GM12878 (cell line): ENCODE measurements at regions not wholly inside any gene's neighbourhood (a gene's known extent, or its start where the extent isn't known, plus 50 kb on each side); places are given as distances from the start of the nearest gene placed in this dataset.

Experiments
- FOXK2 ChIP-seq: fragments of 450-650 bp; IDR thresholded peaks from 2 replicates; pipeline ENCODE4 v1.6.1; 2017; ENCODE audit warnings: mild to moderate bottlenecking, moderate library complexity
- JUNB ChIP-seq: IDR thresholded peaks from 2 replicates; pipeline ENCODE4 v1.6.1; 2016; ENCODE audit warnings: antibody characterized with exemption, mild to moderate bottlenecking
- POLR2A ChIP-seq: IDR thresholded peaks from 2 replicates; pipeline ENCODE4 v1.6.1; 2011; ENCODE audit warnings: low read depth, mild to moderate bottlenecking, low read length
- RAD51 ChIP-seq: fragments of 450-650 bp; IDR thresholded peaks from 2 replicates; pipeline ENCODE4 v1.6.1; 2016; ENCODE audit warnings: moderate library complexity, mild to moderate bottlenecking, inconsistent platforms
- RFX5 ChIP-seq: IDR thresholded peaks from 2 replicates; pipeline ENCODE4 v1.6.1; 2011; ENCODE audit warnings: low read depth, low read length, improper control_type of control experiment
- TF ChIP-seq, protein P1 (sequence below): IDR thresholded peaks from 2 replicates; pipeline ENCODE4 v1.6.1; 2011; ENCODE audit warnings: low read depth, low read length, improper control_type of control experiment, borderline replicate concordance
- TF ChIP-seq, protein P2 (sequence below), 3 experiments: IDR thresholded peaks in 2 of 3; conservative IDR thresholded peaks in 1 of 3; 2 replicates each; pipeline ENCODE4 v1.5.1; 2011; ENCODE audit warnings: low read depth in 3 of 3, low read length in 3 of 3, mild to moderate bottlenecking in 3 of 3, control low read depth in 2 of 3, moderate library complexity in 2 of 3, inconsistent platforms in 1 of 3, mixed read lengths in 1 of 3; ENCODE audit not compliant: control insufficient read depth in 2 of 3, insufficient read depth in 1 of 3; ENCODE audit errors: extremely low read depth in 1 of 3
- TF ChIP-seq, protein P3 (sequence below): fragments of 450-650 bp; IDR thresholded peaks from 2 replicates; pipeline ENCODE4 v1.6.1; 2016; ENCODE audit warnings: mild to moderate bottlenecking
- TF ChIP-seq, protein P4 (sequence below): IDR thresholded peaks from 2 replicates; pipeline ENCODE4 v1.6.1; 2012; ENCODE audit warnings: low read depth, low read length, improper control_type of control experiment
- TF ChIP-seq, protein P5 (sequence below): fragments of 450-650 bp; IDR thresholded peaks from 2 replicates; pipeline ENCODE4 v1.6.1; 2017; ENCODE audit warnings: mild to moderate bottlenecking, moderate library complexity

DNA sequence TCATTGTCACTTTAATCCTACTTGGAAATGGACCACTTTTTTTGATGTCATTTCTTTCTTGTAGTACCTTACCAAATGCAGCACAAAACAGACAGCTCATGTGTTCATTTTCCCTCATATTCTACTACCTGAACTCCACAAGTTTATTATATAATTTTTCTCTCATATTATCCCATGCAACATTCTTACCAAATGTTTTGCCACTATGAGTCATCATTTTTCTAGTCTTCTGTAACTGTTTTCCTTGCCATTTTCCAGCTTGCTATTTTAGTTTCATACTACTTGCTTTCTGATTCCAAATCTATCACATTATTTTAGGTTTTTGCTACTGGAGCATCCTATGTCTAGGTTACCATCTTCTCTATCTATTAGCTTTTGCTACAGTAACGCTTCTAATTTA lies 332.7 kb downstream of the ZFHX3 start:
- TF ChIP-seq POLR2A (no peak), FOXK2 (no peak), RAD51 (no peak), RFX5 (no peak), JUNB (no peak)
- TF ChIP-seq, protein P1, sequence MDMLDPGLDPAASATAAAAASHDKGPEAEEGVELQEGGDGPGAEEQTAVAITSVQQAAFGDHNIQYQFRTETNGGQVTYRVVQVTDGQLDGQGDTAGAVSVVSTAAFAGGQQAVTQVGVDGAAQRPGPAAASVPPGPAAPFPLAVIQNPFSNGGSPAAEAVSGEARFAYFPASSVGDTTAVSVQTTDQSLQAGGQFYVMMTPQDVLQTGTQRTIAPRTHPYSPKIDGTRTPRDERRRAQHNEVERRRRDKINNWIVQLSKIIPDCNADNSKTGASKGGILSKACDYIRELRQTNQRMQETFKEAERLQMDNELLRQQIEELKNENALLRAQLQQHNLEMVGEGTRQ = no peak
- TF ChIP-seq, protein P2, sequence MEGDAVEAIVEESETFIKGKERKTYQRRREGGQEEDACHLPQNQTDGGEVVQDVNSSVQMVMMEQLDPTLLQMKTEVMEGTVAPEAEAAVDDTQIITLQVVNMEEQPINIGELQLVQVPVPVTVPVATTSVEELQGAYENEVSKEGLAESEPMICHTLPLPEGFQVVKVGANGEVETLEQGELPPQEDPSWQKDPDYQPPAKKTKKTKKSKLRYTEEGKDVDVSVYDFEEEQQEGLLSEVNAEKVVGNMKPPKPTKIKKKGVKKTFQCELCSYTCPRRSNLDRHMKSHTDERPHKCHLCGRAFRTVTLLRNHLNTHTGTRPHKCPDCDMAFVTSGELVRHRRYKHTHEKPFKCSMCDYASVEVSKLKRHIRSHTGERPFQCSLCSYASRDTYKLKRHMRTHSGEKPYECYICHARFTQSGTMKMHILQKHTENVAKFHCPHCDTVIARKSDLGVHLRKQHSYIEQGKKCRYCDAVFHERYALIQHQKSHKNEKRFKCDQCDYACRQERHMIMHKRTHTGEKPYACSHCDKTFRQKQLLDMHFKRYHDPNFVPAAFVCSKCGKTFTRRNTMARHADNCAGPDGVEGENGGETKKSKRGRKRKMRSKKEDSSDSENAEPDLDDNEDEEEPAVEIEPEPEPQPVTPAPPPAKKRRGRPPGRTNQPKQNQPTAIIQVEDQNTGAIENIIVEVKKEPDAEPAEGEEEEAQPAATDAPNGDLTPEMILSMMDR (IDR thresholded peaks at IDR 0.05 in 2 of 3, conservative IDR thresholded peaks at IDR 0.05 in 1 of 3; ENCODE audit: control insufficient read depth in 2 of 3, extremely low read depth in 1 of 3, insufficient read depth in 1 of 3, low read depth in 3 of 3, low read length in 3 of 3) = no peak
- TF ChIP-seq, protein P3, sequence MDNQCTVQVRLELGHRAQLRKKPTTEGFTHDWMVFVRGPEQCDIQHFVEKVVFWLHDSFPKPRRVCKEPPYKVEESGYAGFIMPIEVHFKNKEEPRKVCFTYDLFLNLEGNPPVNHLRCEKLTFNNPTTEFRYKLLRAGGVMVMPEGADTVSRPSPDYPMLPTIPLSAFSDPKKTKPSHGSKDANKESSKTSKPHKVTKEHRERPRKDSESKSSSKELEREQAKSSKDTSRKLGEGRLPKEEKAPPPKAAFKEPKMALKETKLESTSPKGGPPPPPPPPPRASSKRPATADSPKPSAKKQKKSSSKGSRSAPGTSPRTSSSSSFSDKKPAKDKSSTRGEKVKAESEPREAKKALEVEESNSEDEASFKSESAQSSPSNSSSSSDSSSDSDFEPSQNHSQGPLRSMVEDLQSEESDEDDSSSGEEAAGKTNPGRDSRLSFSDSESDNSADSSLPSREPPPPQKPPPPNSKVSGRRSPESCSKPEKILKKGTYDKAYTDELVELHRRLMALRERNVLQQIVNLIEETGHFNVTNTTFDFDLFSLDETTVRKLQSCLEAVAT = no peak
- TF ChIP-seq, protein P4, sequence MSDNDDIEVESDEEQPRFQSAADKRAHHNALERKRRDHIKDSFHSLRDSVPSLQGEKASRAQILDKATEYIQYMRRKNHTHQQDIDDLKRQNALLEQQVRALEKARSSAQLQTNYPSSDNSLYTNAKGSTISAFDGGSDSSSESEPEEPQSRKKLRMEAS = no peak
- TF ChIP-seq, protein P5, sequence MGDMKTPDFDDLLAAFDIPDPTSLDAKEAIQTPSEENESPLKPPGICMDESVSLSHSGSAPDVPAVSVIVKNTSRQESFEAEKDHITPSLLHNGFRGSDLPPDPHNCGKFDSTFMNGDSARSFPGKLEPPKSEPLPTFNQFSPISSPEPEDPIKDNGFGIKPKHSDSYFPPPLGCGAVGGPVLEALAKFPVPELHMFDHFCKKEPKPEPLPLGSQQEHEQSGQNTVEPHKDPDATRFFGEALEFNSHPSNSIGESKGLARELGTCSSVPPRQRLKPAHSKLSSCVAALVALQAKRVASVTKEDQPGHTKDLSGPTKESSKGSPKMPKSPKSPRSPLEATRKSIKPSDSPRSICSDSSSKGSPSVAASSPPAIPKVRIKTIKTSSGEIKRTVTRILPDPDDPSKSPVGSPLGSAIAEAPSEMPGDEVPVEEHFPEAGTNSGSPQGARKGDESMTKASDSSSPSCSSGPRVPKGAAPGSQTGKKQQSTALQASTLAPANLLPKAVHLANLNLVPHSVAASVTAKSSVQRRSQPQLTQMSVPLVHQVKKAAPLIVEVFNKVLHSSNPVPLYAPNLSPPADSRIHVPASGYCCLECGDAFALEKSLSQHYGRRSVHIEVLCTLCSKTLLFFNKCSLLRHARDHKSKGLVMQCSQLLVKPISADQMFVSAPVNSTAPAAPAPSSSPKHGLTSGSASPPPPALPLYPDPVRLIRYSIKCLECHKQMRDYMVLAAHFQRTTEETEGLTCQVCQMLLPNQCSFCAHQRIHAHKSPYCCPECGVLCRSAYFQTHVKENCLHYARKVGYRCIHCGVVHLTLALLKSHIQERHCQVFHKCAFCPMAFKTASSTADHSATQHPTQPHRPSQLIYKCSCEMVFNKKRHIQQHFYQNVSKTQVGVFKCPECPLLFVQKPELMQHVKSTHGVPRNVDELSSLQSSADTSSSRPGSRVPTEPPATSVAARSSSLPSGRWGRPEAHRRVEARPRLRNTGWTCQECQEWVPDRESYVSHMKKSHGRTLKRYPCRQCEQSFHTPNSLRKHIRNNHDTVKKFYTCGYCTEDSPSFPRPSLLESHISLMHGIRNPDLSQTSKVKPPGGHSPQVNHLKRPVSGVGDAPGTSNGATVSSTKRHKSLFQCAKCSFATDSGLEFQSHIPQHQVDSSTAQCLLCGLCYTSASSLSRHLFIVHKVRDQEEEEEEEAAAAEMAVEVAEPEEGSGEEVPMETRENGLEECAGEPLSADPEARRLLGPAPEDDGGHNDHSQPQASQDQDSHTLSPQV = no peak
